Activated CD8-positive, alpha-beta T cell treated with anti-CD3 and anti-CD28 coated beads, Interleukin-2, amount 10 ng/mL, durations not matched to agents 7 days and 5 days (primary cell): ENCODE measurements at regions not wholly inside any gene's neighbourhood (a gene's known extent, or its start where the extent isn't known, plus 50 kb on each side); places are given as distances from the start of the nearest gene placed in this dataset.
"Not testable (repeated sequence)": the region's sequence is repeated elsewhere in the genome, so short reads cannot be mapped to it uniquely, and the experiment has no call there.

ENCODE experiments used
- ATAC-seq: fragments of 150-1000 bp; cut with Tn5 transposase; one replicate; pipeline ENCODE4 v1.10.0; 2021; ENCODE audit warnings: moderate library complexity
- CTCF ChIA-PET: fragments of 350-600 bp; sonication (Branson Sonifier 250); formaldehyde crosslinking; loops from one replicate; lab custom pipeline; 2021; ENCODE audit warnings: antibody characterized with exemption; lab: Charles Lee
- POLR2A ChIA-PET: fragments of 350-600 bp; sonication (Branson Sonifier 250); formaldehyde crosslinking; loops from one replicate; lab custom pipeline; 2021; ENCODE audit warnings: antibody characterized with exemption; lab: Charles Lee
- DNase-seq: peaks from one replicate; pipeline ENCODE4 v3.0.0-alpha.2; 2020
- H3K27ac Mint-ChIP-seq: one replicate; pipeline ENCODE4 v1.8.0; 2021; ENCODE audit warnings: mild to moderate bottlenecking, mixed read lengths
- H3K27me3 Mint-ChIP-seq: one replicate; pipeline ENCODE4 v1.8.0; 2021; ENCODE audit warnings: low read depth, mixed read lengths
- H3K36me3 Mint-ChIP-seq: one replicate; pipeline ENCODE4 v1.8.0; 2021; ENCODE audit warnings: low read depth, mixed read lengths
- H3K4me1 Mint-ChIP-seq: one replicate; pipeline ENCODE4 v1.8.0; 2021; ENCODE audit warnings: low read depth, mixed read lengths
- H3K4me3 Mint-ChIP-seq: one replicate; pipeline ENCODE4 v1.8.0; 2021; ENCODE audit warnings: mild to moderate bottlenecking, mixed read lengths
- H3K9me3 Mint-ChIP-seq: one replicate; pipeline ENCODE4 v1.8.0; 2022; ENCODE audit warnings: mixed read lengths; ENCODE audit not compliant: insufficient read depth

- Mint-ChIP-seq H3K4me3 (no peak overlapping the region), H3K27ac (no peak overlapping the region), H3K36me3 (no peaks in the 10 kb centered on the region), H3K27me3 (no peaks in the 10 kb centered on the region), H3K4me1 (no peaks in the 10 kb centered on the region), H3K9me3 (no peaks in the 10 kb centered on the region)
- ChIA-PET CTCF (no interaction called here), POLR2A (no interaction called here)
- ATAC-seq (no peak), DNase-seq (no peak)
Measured at GRCh38 chr10:85402541-85402940, 964.1 kb downstream of the GRID1 start.

DNA sequence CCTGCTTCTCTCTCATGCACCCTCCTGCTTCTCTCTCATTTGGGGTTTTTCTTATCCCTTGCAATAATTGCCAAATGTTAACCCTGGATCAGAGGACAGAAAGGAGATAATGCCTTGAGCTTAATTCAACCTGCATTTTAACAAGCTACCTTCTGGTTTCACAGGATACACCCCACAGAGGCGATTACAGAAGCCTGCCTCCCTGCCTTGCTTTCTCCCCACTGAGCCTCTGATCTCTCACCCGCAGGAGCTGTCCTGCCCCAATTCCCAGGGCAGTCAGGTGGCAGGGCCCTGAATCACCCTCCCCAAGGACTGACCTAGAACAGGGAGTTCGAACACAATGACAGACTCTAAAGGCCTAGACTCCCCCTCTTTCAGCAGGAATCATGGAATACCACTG is 959.5 kb downstream of the GRID1 start:
- no peaks in the 10 kb centered on the region for H3K36me3 Mint-ChIP-seq
- POLR2A ChIA-PET: no interaction called here
- H3K4me1 Mint-ChIP-seq: no peaks in the 10 kb centered on the region
- no peaks in the 10 kb centered on the region for H3K27me3 Mint-ChIP-seq
- CTCF ChIA-PET: no interaction called here
- no peak overlapping the region for H3K4me3 Mint-ChIP-seq
- no peaks in the 10 kb centered on the region for H3K9me3 Mint-ChIP-seq
- ATAC-seq (no peak), DNase-seq (no peak)
- H3K27ac Mint-ChIP-seq: no peak overlapping the region

DNA sequence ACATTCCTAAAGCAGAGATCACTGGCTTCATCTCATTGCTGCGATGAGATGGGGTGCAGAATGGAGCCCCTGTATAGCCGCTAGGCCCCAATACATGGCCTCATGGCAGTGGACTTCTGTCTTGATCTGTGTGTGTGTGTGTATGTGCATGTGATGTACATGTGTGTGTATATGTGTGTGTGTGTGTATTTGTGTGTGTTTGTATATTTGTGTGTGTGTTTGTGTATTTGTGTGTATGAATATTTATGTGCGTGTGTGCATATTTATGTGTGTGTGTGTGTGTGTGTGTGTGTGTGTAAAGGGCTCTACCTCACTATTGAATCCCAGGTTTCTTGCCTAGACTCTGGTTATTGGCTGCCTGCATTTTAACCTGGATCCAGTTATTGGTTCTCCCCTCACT is 958.2 kb downstream of the GRID1 start:
- DNase-seq (no peak), ATAC-seq (no peak)
- ChIA-PET POLR2A (no interaction called here), CTCF (no interaction called here)
- Mint-ChIP-seq H3K4me1 (no peaks in the 10 kb centered on the region), H3K27me3 (no peaks in the 10 kb centered on the region), H3K27ac (no peak overlapping the region), H3K36me3 (no peaks in the 10 kb centered on the region), H3K9me3 (no peaks in the 10 kb centered on the region), H3K4me3 (no peak overlapping the region)

DNA sequence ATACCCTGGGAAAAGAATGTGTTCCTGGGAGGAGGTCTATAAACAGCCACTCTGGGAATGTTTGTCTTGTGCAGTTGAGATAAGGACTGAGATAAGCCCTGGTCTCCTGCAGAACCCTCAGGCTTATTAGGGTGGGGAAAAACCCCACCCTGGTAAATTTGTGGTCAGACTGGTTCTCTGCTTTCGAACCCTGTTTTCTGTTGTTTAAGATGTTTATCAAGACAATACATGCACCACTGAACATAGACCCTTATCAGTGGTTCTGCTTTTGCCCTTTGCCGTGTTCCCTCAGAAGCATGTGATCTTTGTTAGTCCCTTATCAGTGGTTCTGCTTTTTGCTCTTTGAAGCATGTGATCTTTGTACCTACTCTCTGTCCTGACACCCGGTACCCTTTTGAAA is 956.0 kb downstream of the GRID1 start:
- H3K4me3 Mint-ChIP-seq, H3K27me3 Mint-ChIP-seq, ATAC-seq, H3K4me1 Mint-ChIP-seq, DNase-seq, H3K9me3 Mint-ChIP-seq, POLR2A ChIA-PET, H3K36me3 Mint-ChIP-seq, H3K27ac Mint-ChIP-seq, CTCF ChIA-PET: not testable (repeated sequence)

- no peaks in the 10 kb centered on the region for H3K9me3 Mint-ChIP-seq
- H3K4me1 Mint-ChIP-seq: no peaks in the 10 kb centered on the region
- ATAC-seq: no peak
- ChIA-PET CTCF (no interaction called here), POLR2A (no interaction called here)
- H3K4me3 Mint-ChIP-seq: no peak overlapping the region
- DNase-seq: no peak
- H3K27me3 Mint-ChIP-seq: no peaks in the 10 kb centered on the region
- no peak overlapping the region for H3K27ac Mint-ChIP-seq
- H3K36me3 Mint-ChIP-seq: no peaks in the 10 kb centered on the region
Measured at GRCh38 chr10:85413570-85413969, 953.0 kb downstream of the GRID1 start.

GRCh38 chr10:85420501-85421191 is 945.9 kb downstream of the GRID1 start:
- Mint-ChIP-seq H3K4me1 (no peaks in the 10 kb centered on the region), H3K27me3 (no peaks in the 10 kb centered on the region)
- no peak for ATAC-seq

GRCh38 chr10:85421421-85421820 is 945.2 kb downstream of the GRID1 start:
- Mint-ChIP-seq H3K9me3 (no peaks in the 10 kb centered on the region), H3K4me1 (no peaks in the 10 kb centered on the region), H3K4me3 (no peak overlapping the region), H3K27me3 (no peaks in the 10 kb centered on the region), H3K27ac (no peak overlapping the region), H3K36me3 (no peaks in the 10 kb centered on the region)
- ChIA-PET POLR2A (no interaction called here), CTCF (no interaction called here)
- ATAC-seq (no peak), DNase-seq (no peak)

More at GRCh38 chr10:85420501-85421191, 945.9 kb downstream of the GRID1 start:
- POLR2A ChIA-PET: no interaction called here
- no peak for DNase-seq
- no peak overlapping the region for H3K27ac Mint-ChIP-seq
- H3K36me3 Mint-ChIP-seq: no peaks in the 10 kb centered on the region
- CTCF ChIA-PET: no interaction called here
- no peaks in the 10 kb centered on the region for H3K9me3 Mint-ChIP-seq
- no peak overlapping the region for H3K4me3 Mint-ChIP-seq

DNA sequence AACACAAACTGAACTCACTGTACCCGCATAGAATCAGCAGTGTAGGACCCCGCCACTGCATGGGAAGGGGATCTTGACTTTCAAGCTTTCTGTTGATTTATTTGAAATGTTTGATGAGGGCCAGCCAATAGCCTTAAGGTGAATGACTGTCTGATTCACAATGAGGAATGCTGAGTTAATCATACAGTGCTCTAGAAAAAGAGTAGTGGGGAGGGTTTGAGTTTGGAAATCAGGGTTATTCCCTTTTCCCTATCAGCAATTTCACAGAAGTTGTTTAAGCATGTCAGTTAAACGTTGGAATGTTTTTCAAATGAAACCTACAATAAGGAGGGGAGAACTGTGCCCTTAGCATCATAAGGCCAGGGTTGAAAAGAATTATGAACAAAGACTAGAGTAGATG is 937.5 kb downstream of the GRID1 start:
- no peak overlapping the region for H3K27ac Mint-ChIP-seq
- no peaks in the 10 kb centered on the region for H3K36me3 Mint-ChIP-seq
- DNase-seq (no peak), ATAC-seq (no peak)
- POLR2A ChIA-PET: no interaction called here
- CTCF ChIA-PET: no interaction called here
- H3K4me1 Mint-ChIP-seq: no peaks in the 10 kb centered on the region
- no peaks in the 10 kb centered on the region for H3K9me3 Mint-ChIP-seq
- no peak overlapping the region for H3K4me3 Mint-ChIP-seq
- no peaks in the 10 kb centered on the region for H3K27me3 Mint-ChIP-seq

GRCh38 chr10:85430991-85431390 is 935.6 kb downstream of the GRID1 start:
- POLR2A ChIA-PET: no interaction called here

DNA sequence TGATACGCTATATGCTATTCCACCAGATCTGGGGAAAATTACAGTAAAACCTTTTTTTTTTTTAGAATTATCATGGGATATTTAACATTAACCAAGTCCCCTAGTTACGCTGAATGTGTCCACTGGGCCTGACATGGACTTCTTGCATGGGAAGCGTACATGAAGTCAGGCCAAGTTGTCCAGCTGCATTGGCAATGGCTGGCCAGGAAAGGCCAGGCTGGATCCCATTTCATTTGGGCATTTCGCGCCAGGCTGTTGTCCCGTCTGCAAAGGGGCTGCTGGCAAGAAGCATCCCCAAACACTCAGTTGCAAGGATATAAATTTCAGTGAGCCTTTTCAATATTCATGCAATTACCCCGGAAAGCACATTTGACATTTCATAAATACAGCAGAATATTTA is 933.3 kb downstream of the GRID1 start:
- H3K4me3 Mint-ChIP-seq: no peak overlapping the region
- H3K9me3 Mint-ChIP-seq: no peaks in the 10 kb centered on the region
- H3K27ac Mint-ChIP-seq: no peak overlapping the region
- no peak for ATAC-seq
- H3K4me1 Mint-ChIP-seq: no peaks in the 10 kb centered on the region
- ChIA-PET POLR2A (no interaction called here), CTCF (no interaction called here)
- H3K27me3 Mint-ChIP-seq: no peaks in the 10 kb centered on the region
- DNase-seq: no peak
- H3K36me3 Mint-ChIP-seq: no peaks in the 10 kb centered on the region

More at GRCh38 chr10:85430991-85431390, 935.6 kb downstream of the GRID1 start:
- H3K27ac Mint-ChIP-seq: no peak overlapping the region
- H3K36me3 Mint-ChIP-seq: no peaks in the 10 kb centered on the region
- CTCF ChIA-PET: no interaction called here
- H3K27me3 Mint-ChIP-seq: no peaks in the 10 kb centered on the region
- DNase-seq (no peak), ATAC-seq (no peak)
- H3K4me1 Mint-ChIP-seq: no peaks in the 10 kb centered on the region
- no peak overlapping the region for H3K4me3 Mint-ChIP-seq
- no peaks in the 10 kb centered on the region for H3K9me3 Mint-ChIP-seq

- POLR2A ChIA-PET: no interaction called here
- CTCF ChIA-PET: no interaction called here
- no peak for ATAC-seq
- Mint-ChIP-seq H3K27ac (no peak overlapping the region), H3K27me3 (no peaks in the 10 kb centered on the region), H3K4me3 (no peak overlapping the region), H3K36me3 (no peaks in the 10 kb centered on the region), H3K4me1 (no peaks in the 10 kb centered on the region), H3K9me3 (no peaks in the 10 kb centered on the region)
- DNase-seq: no peak
Measured at GRCh38 chr10:85444868-85445267, 921.7 kb downstream of the GRID1 start.

DNA sequence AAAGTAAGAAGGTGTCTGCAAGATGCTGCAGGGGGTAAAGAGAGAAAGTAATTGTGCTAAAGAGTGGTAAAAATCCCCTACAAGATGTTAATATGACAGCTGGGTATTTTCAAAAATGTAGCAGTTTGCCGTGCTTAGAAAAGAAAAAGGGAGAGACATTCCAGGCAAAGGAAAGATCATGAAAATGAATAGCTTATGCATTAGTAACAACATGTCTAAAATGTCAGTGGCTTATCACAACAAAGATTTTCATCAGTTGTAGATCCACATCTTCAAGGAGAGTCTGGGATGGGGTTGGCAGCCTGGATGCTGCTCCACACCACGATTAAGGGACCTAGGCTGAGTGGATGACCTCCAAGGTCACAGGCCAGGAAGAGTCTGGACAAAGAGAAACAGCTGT is 920.9 kb downstream of the GRID1 start:
- POLR2A ChIA-PET: no interaction called here
- Mint-ChIP-seq H3K4me3 (no peak overlapping the region), H3K36me3 (no peaks in the 10 kb centered on the region), H3K27ac (no peak overlapping the region), H3K4me1 (no peaks in the 10 kb centered on the region), H3K27me3 (no peaks in the 10 kb centered on the region), H3K9me3 (no peaks in the 10 kb centered on the region)
- ATAC-seq: no peak
- no peak for DNase-seq
- CTCF ChIA-PET: no interaction called here

DNA sequence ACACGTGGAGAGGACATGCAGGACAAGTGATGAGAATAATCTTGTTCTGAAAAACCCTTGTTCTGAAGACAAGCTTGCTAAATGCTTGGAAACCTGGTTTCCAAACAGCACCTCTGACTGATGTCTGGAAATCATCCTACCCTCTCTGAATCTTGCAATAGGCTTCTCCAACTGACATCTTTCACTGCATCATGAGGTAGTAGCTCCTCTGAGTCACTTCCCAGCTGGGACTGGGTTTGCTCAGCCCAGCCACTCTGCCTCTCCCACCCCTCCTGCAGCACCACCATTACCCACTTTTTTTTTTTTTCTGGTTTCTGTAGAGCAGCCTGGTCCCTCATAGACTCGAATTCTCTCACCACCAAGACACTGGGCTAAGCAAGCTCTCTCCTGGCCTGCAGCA is 919.8 kb downstream of the GRID1 start:
- CTCF ChIA-PET: no interaction called here
- Mint-ChIP-seq H3K36me3 (no peaks in the 10 kb centered on the region), H3K4me1 (no peaks in the 10 kb centered on the region), H3K4me3 (no peak overlapping the region), H3K9me3 (no peaks in the 10 kb centered on the region), H3K27me3 (no peaks in the 10 kb centered on the region), H3K27ac (no peak overlapping the region)
- no peak for ATAC-seq
- POLR2A ChIA-PET: no interaction called here
- DNase-seq: no peak
